ENCODE measurements at regions not wholly inside any gene's neighbourhood (a gene's known extent, or its start where the extent isn't known, plus 50 kb on each side); places are given as distances from the start of the nearest gene placed in this dataset.

- Histone ChIP-seq H3K27ac (no peak overlapping the region), H3K27me3 (no peaks in the 10 kb centered on the region), H3K36me3 (no peaks in the 10 kb centered on the region), H3K4me3 (no peak overlapping the region), H3K9me3 (no peaks in the 10 kb centered on the region), H3K4me1 (peaks cover 16% of the 10 kb centered on the region)
- intact Hi-C loops (cut with DNase I) = no loop called here
- no peak for DNase-seq (ENCODE audit: extremely low spot score in 2 of 2)
- TF ChIP-seq CTCF (IDR thresholded peaks at IDR 0.05) (no peak), POLR2AphosphoS5 (IDR thresholded peaks at IDR 0.05; ENCODE audit: insufficient read depth in 1 of 2, low read depth in 1 of 2) (no peak), POLR2A (IDR thresholded peaks at IDR 0.05) (no peak)
Observed at GRCh38 chr2:120446236-120447126, 100.5 kb downstream of the INHBB start.

DNA sequence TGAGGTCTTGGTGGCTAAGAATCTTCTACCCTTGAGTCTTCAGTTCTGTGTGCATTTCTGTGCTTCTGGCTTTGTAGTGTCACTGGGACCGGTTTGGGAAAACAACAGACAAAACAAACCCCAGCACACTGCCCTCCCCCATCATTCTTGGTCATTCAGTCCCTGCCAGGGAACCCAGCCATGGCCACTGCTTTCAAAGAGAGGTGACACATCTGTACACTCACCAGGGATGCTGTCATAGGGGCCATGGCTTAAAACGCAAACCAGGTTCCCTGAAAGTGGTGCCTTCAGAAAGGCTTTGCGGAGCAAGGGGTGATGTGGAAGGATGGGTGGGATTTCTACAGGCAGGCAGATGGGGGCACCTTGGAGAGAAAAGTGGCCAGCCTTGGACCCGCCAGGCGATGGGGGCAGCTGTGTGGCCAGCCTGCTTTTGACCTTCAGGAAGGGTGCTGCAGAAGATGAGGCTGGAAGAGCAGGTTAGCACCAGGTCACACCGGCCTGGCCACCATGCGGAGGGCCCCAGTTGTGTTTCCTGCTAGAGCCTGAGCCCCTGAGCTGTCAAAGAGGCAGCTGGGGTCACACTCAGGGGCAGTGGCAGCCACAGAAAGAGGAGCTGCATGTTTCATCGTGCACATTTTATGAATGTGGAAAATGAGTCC is 101.3 kb downstream of the INHBB start:
- H3K4me1 ChIP-seq = peaks cover 10% of the 10 kb centered on the region
- no peaks in the 10 kb centered on the region for H3K36me3 ChIP-seq
- intact Hi-C loops (cut with DNase I) = no loop called here
- no peaks in the 10 kb centered on the region for H3K27me3 ChIP-seq
- no peak for DNase-seq (ENCODE audit: extremely low spot score in 2 of 2)
- H3K27ac ChIP-seq = no peak overlapping the region
- H3K9me3 ChIP-seq = no peaks in the 10 kb centered on the region
- H3K4me3 ChIP-seq = no peak overlapping the region
- no peak for TF ChIP-seq CTCF (IDR thresholded peaks at IDR 0.05)
- no peak for TF ChIP-seq POLR2A (IDR thresholded peaks at IDR 0.05)
- TF ChIP-seq POLR2AphosphoS5 (IDR thresholded peaks at IDR 0.05; ENCODE audit: insufficient read depth in 1 of 2, low read depth in 1 of 2) = no peak

DNA sequence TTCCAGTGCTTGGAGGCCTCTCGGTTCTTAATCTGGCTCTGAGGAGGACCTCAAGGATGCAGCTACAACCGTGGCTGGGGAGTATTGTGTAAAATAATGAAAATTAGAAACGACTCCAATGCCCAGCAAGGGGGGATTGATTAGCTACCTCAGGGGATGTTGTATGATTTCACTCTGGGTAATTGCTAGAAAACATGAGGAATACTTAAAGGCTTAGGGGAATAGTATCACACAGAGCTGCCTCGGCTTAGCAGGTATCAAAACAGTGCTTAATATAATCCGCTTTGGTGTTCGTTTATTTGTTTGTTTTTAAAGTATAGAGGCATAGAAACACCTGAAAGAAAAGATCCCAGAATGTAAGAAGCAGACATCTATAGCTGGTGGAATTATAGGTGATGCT is 102.5 kb downstream of the INHBB start:
- no peak overlapping the region for H3K4me3 ChIP-seq
- intact Hi-C loops (cut with DNase I) = no loop called here
- TF ChIP-seq CTCF (IDR thresholded peaks at IDR 0.05) (no peak), POLR2A (IDR thresholded peaks at IDR 0.05) (no peak), POLR2AphosphoS5 (IDR thresholded peaks at IDR 0.05; ENCODE audit: insufficient read depth in 1 of 2, low read depth in 1 of 2) (no peak)
- no peak for DNase-seq (ENCODE audit: extremely low spot score in 2 of 2)
- no peak overlapping the region for H3K27ac ChIP-seq
- no peaks in the 10 kb centered on the region for H3K4me1 ChIP-seq
- no peaks in the 10 kb centered on the region for H3K36me3 ChIP-seq
- H3K9me3 ChIP-seq = no peaks in the 10 kb centered on the region
- no peaks in the 10 kb centered on the region for H3K27me3 ChIP-seq

DNA sequence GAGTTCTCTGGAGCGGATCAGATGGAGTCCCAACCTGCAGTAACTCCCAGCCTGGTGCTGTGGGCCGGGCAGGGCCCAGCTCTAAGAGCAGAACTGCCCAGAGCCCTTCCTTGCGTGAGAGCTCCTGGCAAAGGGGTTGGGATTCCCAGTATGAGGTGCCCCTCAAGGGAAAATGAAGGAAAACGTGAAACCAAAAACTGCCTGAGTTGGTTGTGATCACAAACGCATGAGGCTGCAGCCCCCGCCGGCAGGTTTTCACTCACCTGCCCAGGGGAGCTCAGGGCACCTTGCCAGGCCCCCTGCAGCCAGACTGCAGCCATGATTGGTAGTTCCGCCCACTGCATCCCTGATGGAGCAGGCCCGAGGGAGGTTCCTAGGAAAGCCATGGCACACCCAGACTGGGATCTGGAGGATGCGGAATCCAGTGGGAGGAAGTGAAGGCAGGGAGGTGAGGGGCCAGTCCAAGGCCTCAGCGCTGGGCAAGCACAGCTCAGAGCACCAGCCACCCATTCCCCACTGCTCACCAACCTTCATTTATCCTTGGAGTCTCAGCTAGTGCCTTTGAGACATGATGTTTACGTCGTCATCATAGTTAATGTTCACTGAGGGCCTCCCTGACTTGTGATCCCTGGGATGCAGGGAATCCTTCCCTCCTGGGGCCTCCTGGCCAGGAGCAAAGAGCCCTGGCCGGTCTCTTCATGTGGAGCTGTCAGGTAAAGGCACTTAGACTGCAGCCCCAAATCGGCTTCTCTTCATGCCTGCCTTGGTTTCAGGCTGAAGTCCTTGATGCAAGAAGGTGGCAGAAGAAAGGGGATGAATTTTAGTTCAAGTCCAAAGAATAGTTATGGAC is 103.2 kb downstream of the INHBB start:
- Histone ChIP-seq H3K36me3 (no peaks in the 10 kb centered on the region), H3K4me1 (no peaks in the 10 kb centered on the region), H3K27me3 (no peaks in the 10 kb centered on the region), H3K9me3 (no peaks in the 10 kb centered on the region), H3K4me3 (no peak overlapping the region), H3K27ac (no peak overlapping the region)
- intact Hi-C loops (cut with DNase I) = no loop called here
- no peak for DNase-seq (ENCODE audit: extremely low spot score in 2 of 2)
- TF ChIP-seq CTCF (IDR thresholded peaks at IDR 0.05) = no peak
- TF ChIP-seq POLR2AphosphoS5 (IDR thresholded peaks at IDR 0.05; ENCODE audit: insufficient read depth in 1 of 2, low read depth in 1 of 2) = no peak
- no peak for TF ChIP-seq POLR2A (IDR thresholded peaks at IDR 0.05)

All from vagina (tissue), 2 donors.